ENCODE measurements at regions not wholly inside any gene's neighbourhood (a gene's known extent, or its start where the extent isn't known, plus 50 kb on each side); places are given as distances from the start of the nearest gene placed in this dataset.

DNA sequence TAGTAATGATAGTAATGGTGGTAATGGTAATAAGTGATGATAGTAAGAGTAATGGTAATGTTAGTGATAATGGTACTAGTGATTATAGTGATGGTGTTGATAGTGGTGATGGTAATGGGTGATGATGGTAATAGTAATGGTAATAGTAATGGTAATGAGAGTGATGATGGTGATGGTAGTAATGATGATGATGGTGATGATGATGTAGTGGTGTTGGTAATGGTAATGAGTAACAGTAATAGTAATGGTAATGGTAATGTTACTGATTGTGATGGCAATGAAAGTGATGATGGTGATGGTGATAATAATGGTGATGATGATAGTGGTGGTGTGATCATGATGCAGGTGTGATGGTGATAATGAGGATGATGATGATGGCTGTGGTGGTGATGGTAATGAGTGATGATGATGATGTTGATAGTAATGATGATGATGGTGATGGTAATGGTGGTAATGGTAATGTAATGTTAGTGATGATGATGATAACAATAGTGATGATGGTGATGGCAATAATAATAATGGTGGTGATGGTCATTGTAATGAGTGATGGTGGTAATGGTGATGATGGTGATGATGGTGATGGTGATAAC, 235.0 kb downstream of the MATN1 start:
- no peak overlapping the region for H2AFZ ChIP-seq (ENCODE audit: low read depth)
- TF ChIP-seq, protein P1, sequence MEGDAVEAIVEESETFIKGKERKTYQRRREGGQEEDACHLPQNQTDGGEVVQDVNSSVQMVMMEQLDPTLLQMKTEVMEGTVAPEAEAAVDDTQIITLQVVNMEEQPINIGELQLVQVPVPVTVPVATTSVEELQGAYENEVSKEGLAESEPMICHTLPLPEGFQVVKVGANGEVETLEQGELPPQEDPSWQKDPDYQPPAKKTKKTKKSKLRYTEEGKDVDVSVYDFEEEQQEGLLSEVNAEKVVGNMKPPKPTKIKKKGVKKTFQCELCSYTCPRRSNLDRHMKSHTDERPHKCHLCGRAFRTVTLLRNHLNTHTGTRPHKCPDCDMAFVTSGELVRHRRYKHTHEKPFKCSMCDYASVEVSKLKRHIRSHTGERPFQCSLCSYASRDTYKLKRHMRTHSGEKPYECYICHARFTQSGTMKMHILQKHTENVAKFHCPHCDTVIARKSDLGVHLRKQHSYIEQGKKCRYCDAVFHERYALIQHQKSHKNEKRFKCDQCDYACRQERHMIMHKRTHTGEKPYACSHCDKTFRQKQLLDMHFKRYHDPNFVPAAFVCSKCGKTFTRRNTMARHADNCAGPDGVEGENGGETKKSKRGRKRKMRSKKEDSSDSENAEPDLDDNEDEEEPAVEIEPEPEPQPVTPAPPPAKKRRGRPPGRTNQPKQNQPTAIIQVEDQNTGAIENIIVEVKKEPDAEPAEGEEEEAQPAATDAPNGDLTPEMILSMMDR (conservative IDR thresholded peaks at IDR 0.05; ENCODE audit: low read depth, low read length), result no peak
- no peaks in the 10 kb centered on the region for H4K20me1 ChIP-seq (ENCODE audit: insufficient read depth)
- H3K36me3 ChIP-seq (ENCODE audit: insufficient read depth), result no peaks in the 10 kb centered on the region
- no peak overlapping the region for H3K4me2 ChIP-seq
- H3K27ac ChIP-seq, result no peak overlapping the region
- H3K4me1 ChIP-seq (ENCODE audit: low read depth, poor library complexity, severe bottlenecking), result no peaks in the 10 kb centered on the region
- no peaks in the 10 kb centered on the region for H3K27me3 ChIP-seq (ENCODE audit: insufficient read depth, low read depth)
- H3K79me2 ChIP-seq (ENCODE audit: insufficient read depth, low read depth), result no peaks in the 10 kb centered on the region
- no peak overlapping the region for H3K9ac ChIP-seq
- no peak overlapping the region for H3K4me3 ChIP-seq (IDR thresholded peaks at IDR 0.05; ENCODE audit: insufficient read depth, low read depth, low read length)

DNA sequence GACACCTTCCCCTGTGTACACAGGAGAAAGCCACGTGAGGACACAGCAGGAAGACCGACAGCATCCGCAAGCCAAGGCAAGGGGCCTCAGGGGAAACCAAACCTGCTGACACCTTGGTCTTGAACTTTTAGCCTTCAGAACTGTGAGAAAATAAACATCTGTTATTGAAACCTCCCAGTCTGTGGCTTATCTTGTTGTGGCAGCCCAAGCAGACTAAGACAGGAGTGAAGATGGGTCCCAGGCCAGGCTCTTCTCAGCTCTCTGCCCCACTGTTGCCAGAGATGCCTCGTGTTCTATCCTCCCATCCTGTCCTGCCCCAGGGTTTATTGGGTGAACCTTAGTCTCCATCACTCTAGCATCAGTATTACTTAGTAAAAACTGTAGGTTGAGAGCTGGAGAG, 236.3 kb downstream of the MATN1 start:
- Histone ChIP-seq H3K27ac (no peak overlapping the region), H3K36me3 (ENCODE audit: insufficient read depth) (no peaks in the 10 kb centered on the region), H3K4me3 (IDR thresholded peaks at IDR 0.05; ENCODE audit: insufficient read depth, low read depth, low read length) (no peak overlapping the region), H3K79me2 (ENCODE audit: insufficient read depth, low read depth) (no peaks in the 10 kb centered on the region), H2AFZ (ENCODE audit: low read depth) (no peak overlapping the region), H3K4me1 (ENCODE audit: low read depth, poor library complexity, severe bottlenecking) (no peaks in the 10 kb centered on the region), H3K9ac (no peak overlapping the region), H4K20me1 (ENCODE audit: insufficient read depth) (no peaks in the 10 kb centered on the region), H3K4me2 (no peak overlapping the region), H3K27me3 (ENCODE audit: insufficient read depth, low read depth) (no peaks in the 10 kb centered on the region)
- TF ChIP-seq, protein P1 (conservative IDR thresholded peaks at IDR 0.05; ENCODE audit: low read depth, low read length), result no peak

DNA sequence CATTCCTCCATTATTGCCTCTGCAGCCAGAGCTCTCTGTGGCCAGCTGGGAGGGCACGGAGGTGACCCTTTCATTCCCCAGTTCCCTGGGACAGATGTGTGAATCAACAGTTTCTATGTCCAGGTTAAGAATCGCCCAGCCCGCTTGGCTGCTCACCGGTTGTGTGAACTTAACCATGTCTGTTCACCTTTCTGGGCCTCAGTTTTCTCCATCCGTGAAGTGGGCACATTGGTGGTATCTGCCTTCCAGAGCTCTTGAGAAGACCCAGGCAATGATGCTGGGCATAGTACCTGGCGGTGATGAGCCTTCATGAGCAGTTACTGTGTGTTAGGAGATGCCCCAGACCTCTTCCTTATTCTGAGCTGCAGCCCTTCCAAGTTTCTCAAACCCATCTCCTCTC, 238.3 kb downstream of the MATN1 start:
- Histone ChIP-seq H3K27me3 (ENCODE audit: insufficient read depth, low read depth) (no peaks in the 10 kb centered on the region), H4K20me1 (ENCODE audit: insufficient read depth) (no peaks in the 10 kb centered on the region), H3K4me2 (no peak overlapping the region), H3K9ac (no peak overlapping the region), H3K79me2 (ENCODE audit: insufficient read depth, low read depth) (no peaks in the 10 kb centered on the region), H3K4me1 (ENCODE audit: low read depth, poor library complexity, severe bottlenecking) (no peaks in the 10 kb centered on the region), H3K36me3 (ENCODE audit: insufficient read depth) (no peaks in the 10 kb centered on the region), H3K27ac (no peak overlapping the region), H3K4me3 (IDR thresholded peaks at IDR 0.05; ENCODE audit: insufficient read depth, low read depth, low read length) (no peak overlapping the region), H2AFZ (ENCODE audit: low read depth) (no peak overlapping the region)
- TF ChIP-seq, protein P1 (conservative IDR thresholded peaks at IDR 0.05; ENCODE audit: low read depth, low read length), result no peak

DNA sequence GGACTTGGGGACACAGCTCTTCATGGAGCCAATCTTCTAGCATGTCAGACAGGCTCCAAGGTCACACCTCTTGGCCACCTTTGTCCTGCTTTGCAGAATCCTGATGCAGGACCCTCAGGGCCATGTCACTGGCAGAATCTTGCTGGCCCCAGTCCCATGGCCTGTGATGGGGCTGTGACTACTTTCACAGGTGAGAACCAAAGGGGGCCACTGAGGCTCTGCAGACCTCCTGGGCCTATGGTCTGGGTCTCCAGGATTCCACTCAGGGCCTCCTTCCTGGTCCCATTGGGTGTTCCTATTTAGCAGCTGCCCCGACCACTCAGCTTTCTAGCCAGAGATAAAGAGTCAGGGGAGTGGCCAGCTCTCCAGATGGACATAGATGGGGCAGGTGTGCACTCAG, 238.7 kb downstream of the MATN1 start:
- H4K20me1 ChIP-seq (ENCODE audit: insufficient read depth), result no peaks in the 10 kb centered on the region
- H2AFZ ChIP-seq (ENCODE audit: low read depth), result no peak overlapping the region
- H3K36me3 ChIP-seq (ENCODE audit: insufficient read depth), result no peaks in the 10 kb centered on the region
- no peak overlapping the region for H3K9ac ChIP-seq
- TF ChIP-seq, protein P1 (conservative IDR thresholded peaks at IDR 0.05; ENCODE audit: low read depth, low read length), result no peak
- H3K27ac ChIP-seq, result no peak overlapping the region
- no peaks in the 10 kb centered on the region for H3K27me3 ChIP-seq (ENCODE audit: insufficient read depth, low read depth)
- H3K4me1 ChIP-seq (ENCODE audit: low read depth, poor library complexity, severe bottlenecking), result no peaks in the 10 kb centered on the region
- no peak overlapping the region for H3K4me2 ChIP-seq
- no peak overlapping the region for H3K4me3 ChIP-seq (IDR thresholded peaks at IDR 0.05; ENCODE audit: insufficient read depth, low read depth, low read length)
- H3K79me2 ChIP-seq (ENCODE audit: insufficient read depth, low read depth), result no peaks in the 10 kb centered on the region

Data from KMS-11 (cell line).